ENCODE measurements at regions not wholly inside any gene's neighbourhood (a gene's known extent, or its start where the extent isn't known, plus 50 kb on each side); places are given as distances from the start of the nearest gene placed in this dataset.

GRCh38 chr6:30409184-30409583 lies 64.2 kb downstream of the RPP21 start:
- TF ChIP-seq CTCF (IDR thresholded peaks at IDR 0.05; ENCODE audit: low read length) (no peak), EZH2 (IDR thresholded peaks at IDR 0.05; ENCODE audit: borderline replicate concordance, low read length) (no peak)
